Smooth muscle cell (in vitro differentiated cells): ENCODE measurements at regions not wholly inside any gene's neighbourhood (a gene's known extent, or its start where the extent isn't known, plus 50 kb on each side); places are given as distances from the start of the nearest gene placed in this dataset.

Source experiments
- DNase-seq: peaks from one replicate; lab custom pipeline; 2025; ENCODE audit not compliant: unreplicated experiment; lab: John Stamatoyannopoulos, UW
- H2AFZ ChIP-seq: fragments of 200-600 bp; sonication (generic); 2 replicates; pipeline ENCODE4 v1.6.0; 2016; ENCODE audit warnings: antibody characterized with exemption, low read depth, mild to moderate bottlenecking
- H3F3A ChIP-seq: fragments of 200-600 bp; sonication (generic); 2 replicates; pipeline ENCODE4 v1.6.0; 2017; ENCODE audit warnings: antibody characterized with exemption, low read depth
- H3K27ac ChIP-seq: fragments of 200-600 bp; sonication (generic); 2 replicates; pipeline ENCODE4 v1.5.1; 2016; ENCODE audit warnings: low read depth, mild to moderate bottlenecking
- H3K27me3 ChIP-seq: fragments of 200-600 bp; sonication (generic); 2 replicates; pipeline ENCODE4 v1.6.1; 2016; ENCODE audit warnings: low read depth, mild to moderate bottlenecking
- H3K36me3 ChIP-seq: fragments of 200-600 bp; sonication (generic); 2 replicates; pipeline ENCODE4 v1.5.1; 2016; ENCODE audit warnings: low read depth
- H3K4me1 ChIP-seq: fragments of 200-600 bp; sonication (generic); 2 replicates; pipeline ENCODE4 v1.5.1; 2016; ENCODE audit warnings: low read depth
- H3K4me2 ChIP-seq: fragments of 200-600 bp; sonication (generic); 2 replicates; pipeline ENCODE4 v1.6.0; 2016; ENCODE audit warnings: mild to moderate bottlenecking
- H3K4me3 ChIP-seq: fragments of 200-600 bp; sonication (generic); 2 replicates; pipeline ENCODE4 v1.5.1; 2016; ENCODE audit warnings: mild to moderate bottlenecking
- H3K79me2 ChIP-seq: fragments of 200-600 bp; sonication (generic); 2 replicates; pipeline ENCODE4 v1.6.0; 2016; ENCODE audit warnings: low read depth, mild to moderate bottlenecking
- H3K9ac ChIP-seq: fragments of 200-600 bp; sonication (generic); 2 replicates; pipeline ENCODE4 v1.6.0; 2016; ENCODE audit warnings: low read depth
- H3K9me3 ChIP-seq: fragments of 200-600 bp; sonication (generic); replicated peaks from 2 replicates; pipeline ENCODE4 v1.5.1; 2016; ENCODE audit warnings: low read depth
- H4K20me1 ChIP-seq: fragments of 200-600 bp; sonication (generic); 2 replicates; pipeline ENCODE4 v1.6.0; 2016; ENCODE audit warnings: low read depth
- WGBS: methylation state at CpG from one replicate; pipeline ENCODE4 v1.1.7; 2016; ENCODE audit warnings: low lambda C conversion rate; 5-methylcytosine and 5-hydroxymethylcytosine counted together
- TF ChIP-seq, protein P1 (sequence below): fragments of 200-600 bp; sonication (generic); IDR thresholded peaks from 2 replicates; pipeline ENCODE4 v1.5.1; 2017; ENCODE audit warnings: borderline replicate concordance, mild to moderate bottlenecking, antibody characterized with exemption; ENCODE audit not compliant: insufficient read depth, poor library complexity, severe bottlenecking

DNA sequence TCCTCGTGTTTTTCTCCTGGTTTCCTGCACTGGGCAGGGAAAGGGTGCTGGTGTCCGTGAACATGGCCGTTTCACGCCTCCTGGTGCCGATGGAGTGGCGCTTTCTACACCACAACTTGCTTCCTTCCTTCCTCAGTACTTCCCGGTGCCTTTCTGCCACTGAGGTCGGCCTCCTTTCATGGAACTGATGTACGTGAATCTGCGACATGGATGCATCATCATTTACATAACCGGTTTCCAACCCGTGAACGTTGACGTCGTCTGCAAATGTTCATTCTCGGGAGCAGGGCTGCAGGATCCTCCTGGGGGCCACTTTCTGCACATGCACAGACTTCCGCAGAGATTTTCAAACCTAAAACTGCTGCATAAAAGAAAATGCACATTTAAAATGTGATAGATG is 474.4 kb downstream of the BRD1 start:
- TF ChIP-seq, protein P1, sequence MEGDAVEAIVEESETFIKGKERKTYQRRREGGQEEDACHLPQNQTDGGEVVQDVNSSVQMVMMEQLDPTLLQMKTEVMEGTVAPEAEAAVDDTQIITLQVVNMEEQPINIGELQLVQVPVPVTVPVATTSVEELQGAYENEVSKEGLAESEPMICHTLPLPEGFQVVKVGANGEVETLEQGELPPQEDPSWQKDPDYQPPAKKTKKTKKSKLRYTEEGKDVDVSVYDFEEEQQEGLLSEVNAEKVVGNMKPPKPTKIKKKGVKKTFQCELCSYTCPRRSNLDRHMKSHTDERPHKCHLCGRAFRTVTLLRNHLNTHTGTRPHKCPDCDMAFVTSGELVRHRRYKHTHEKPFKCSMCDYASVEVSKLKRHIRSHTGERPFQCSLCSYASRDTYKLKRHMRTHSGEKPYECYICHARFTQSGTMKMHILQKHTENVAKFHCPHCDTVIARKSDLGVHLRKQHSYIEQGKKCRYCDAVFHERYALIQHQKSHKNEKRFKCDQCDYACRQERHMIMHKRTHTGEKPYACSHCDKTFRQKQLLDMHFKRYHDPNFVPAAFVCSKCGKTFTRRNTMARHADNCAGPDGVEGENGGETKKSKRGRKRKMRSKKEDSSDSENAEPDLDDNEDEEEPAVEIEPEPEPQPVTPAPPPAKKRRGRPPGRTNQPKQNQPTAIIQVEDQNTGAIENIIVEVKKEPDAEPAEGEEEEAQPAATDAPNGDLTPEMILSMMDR, result no peak
- H3K4me1 ChIP-seq, result no peaks in the 10 kb centered on the region

DNA sequence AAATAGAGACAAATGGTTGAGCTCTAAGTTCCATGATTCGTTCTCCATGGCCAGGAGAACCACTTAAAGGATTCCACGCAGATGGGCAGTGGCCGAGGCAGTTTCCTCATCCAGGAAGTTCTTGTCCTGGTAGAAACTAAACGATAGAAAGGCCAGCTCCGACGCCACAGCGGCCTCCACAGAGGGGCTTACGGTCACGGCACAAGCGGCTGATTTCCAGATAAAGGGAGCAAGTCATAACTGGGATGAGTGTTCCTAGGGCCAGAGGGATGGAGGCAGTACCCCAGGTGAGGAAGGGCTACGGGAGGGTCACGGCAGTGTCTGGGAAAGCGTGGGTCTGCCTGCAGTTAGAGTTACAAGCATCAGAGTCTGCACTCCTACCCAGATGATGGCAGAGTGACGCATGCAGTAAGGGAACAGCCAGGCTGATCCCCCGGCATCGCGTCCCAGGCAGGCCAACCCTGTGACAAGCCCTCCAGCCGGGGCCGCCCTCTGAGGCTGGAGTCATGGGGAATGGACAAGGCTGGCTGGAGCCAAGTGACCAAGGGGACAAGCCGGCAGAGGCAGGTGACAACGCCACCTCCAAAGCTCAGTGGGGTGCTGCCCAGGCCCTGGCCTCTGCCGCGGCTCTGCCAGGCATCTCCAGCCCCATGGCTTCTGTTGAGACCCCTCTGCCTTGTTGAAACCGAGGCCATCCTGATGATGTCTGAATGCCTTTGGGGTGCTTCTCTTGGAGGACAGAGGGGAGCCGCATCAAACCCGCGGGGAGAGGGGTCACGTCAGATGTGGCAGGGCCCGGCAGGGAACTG is 475.1 kb downstream of the BRD1 start:
- H3K4me3 ChIP-seq, result no peak overlapping the region
- no peaks in the 10 kb centered on the region for H3K36me3 ChIP-seq
- TF ChIP-seq, protein P1, result no peak
- H3K9ac ChIP-seq, result no peak overlapping the region
- H3K27me3 ChIP-seq, result no peaks in the 10 kb centered on the region
- H3K4me1 ChIP-seq, result no peaks in the 10 kb centered on the region
- no peak overlapping the region for H2AFZ ChIP-seq
- DNase-seq, result no peak
- no peak overlapping the region for H3K27ac ChIP-seq
- peak overlapping the region; percentile 21 for H3K4me2 ChIP-seq
- H4K20me1 ChIP-seq, result no peaks in the 10 kb centered on the region
- H3K9me3 ChIP-seq, result no peaks in the 10 kb centered on the region
- no peaks in the 10 kb centered on the region for H3F3A ChIP-seq
- H3K79me2 ChIP-seq, result no peaks in the 10 kb centered on the region
- 89% methylated on average over 25 of the region's 29 CpGs for WGBS

More for the DNA sequence above, 474.4 kb downstream of the BRD1 start:
- Histone ChIP-seq H3K27me3 (no peaks in the 10 kb centered on the region), H3F3A (no peaks in the 10 kb centered on the region), H3K27ac (no peak overlapping the region), H4K20me1 (no peaks in the 10 kb centered on the region), H3K9ac (no peak overlapping the region), H3K79me2 (no peaks in the 10 kb centered on the region), H3K36me3 (no peaks in the 10 kb centered on the region), H3K4me2 (no peak overlapping the region), H2AFZ (no peak overlapping the region), H3K9me3 (no peaks in the 10 kb centered on the region), H3K4me3 (no peak overlapping the region)
- 97% methylated on average over 17 of the region's 17 CpGs for WGBS
- no peak for DNase-seq

DNA sequence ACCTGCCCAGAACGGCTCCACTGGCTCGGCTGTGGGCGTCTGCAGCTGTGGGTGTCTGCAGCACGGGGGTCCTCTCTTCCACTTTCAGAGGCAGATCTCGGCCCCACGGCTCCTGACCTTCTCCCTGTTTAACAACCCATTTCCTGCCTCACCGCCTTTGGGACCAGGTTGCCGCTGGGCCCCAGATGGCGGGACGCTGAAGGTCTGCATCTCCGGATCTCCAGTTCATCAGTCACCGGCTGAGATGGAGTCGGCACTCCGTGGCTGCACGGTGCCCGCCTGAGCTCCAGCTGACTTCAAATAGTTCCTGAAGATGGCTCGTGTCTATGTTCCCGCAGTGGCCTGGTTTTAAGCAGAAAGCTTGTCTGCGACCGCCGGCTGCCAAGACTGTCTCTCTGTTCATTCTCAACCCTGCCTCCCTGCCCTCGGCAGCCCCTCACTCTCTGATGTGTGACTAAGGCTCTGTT is 475.9 kb downstream of the BRD1 start:
- 74% methylated on average over 22 of the region's 22 CpGs for WGBS
- TF ChIP-seq, protein P1, result no peak
- no peak for DNase-seq

More for the DNA sequence above, 475.9 kb downstream of the BRD1 start:
- Histone ChIP-seq H2AFZ (no peak overlapping the region), H3K4me2 (peak overlapping the region; percentile 21), H3K9ac (no peak overlapping the region), H3K27me3 (no peaks in the 10 kb centered on the region), H3K27ac (no peak overlapping the region), H3F3A (no peaks in the 10 kb centered on the region), H3K79me2 (no peaks in the 10 kb centered on the region), H4K20me1 (no peaks in the 10 kb centered on the region), H3K9me3 (no peaks in the 10 kb centered on the region), H3K4me1 (no peaks in the 10 kb centered on the region), H3K36me3 (no peaks in the 10 kb centered on the region), H3K4me3 (no peak overlapping the region)
